Coronary artery (tissue), 2 donors: ENCODE measurements at regions not wholly inside any gene's neighbourhood (a gene's known extent, or its start where the extent isn't known, plus 50 kb on each side); places are given as distances from the start of the nearest gene placed in this dataset.

Source experiments
- DNase-seq: peaks from one replicate; pipeline ENCODE4 v3.0.0-alpha.2; 2017; ENCODE audit warnings: low spot score
- H3K27ac ChIP-seq, 2 donors: fragments of 200-600 bp; sonication (generic); one replicate each; pipeline ENCODE4 v1.5.1; 2016 to 2019
- H3K4me3 ChIP-seq: fragments of 200-600 bp; sonication (generic); 2 replicates; pipeline ENCODE4 v1.5.1; 2016; ENCODE audit warnings: mild to moderate bottlenecking, moderate library complexity
- CTCF ChIP-seq: fragments of 200-600 bp; sonication (generic); IDR thresholded peaks from one replicate; pipeline ENCODE4 v1.5.1; 2019; ENCODE audit warnings: antibody characterized with exemption

GRCh38 chr19:31185261-31185660 lies 164.0 kb downstream of the TSHZ3 start:
- Histone ChIP-seq H3K4me3 (no peak overlapping the region), H3K27ac (no peak overlapping the region)
- DNase-seq = no peak
- no peak for TF ChIP-seq CTCF

GRCh38 chr19:31181535-31181934 lies 167.7 kb downstream of the TSHZ3 start:
- H3K27ac ChIP-seq = no peak overlapping the region
- no peak overlapping the region for H3K4me3 ChIP-seq
- no peak for DNase-seq
- no peak for TF ChIP-seq CTCF

- no peak for TF ChIP-seq CTCF
- no peak for DNase-seq
- Histone ChIP-seq H3K4me3 (no peak overlapping the region), H3K27ac (no peak overlapping the region)
These were observed 168.3 kb downstream of the TSHZ3 start for GRCh38 chr19:31180907-31181306.

- no peak for TF ChIP-seq CTCF
- Histone ChIP-seq H3K27ac (no peak overlapping the region), H3K4me3 (no peak overlapping the region)
- DNase-seq = no peak
These were observed 169.8 kb downstream of the TSHZ3 start for GRCh38 chr19:31179471-31179852.

- Histone ChIP-seq H3K4me3 (no peak overlapping the region), H3K27ac (no peak overlapping the region)
- TF ChIP-seq CTCF = no peak
- no peak for DNase-seq
These were observed 170.3 kb downstream of the TSHZ3 start for GRCh38 chr19:31178833-31179470.

- Histone ChIP-seq H3K27ac (no peak overlapping the region), H3K4me3 (no peak overlapping the region)
- DNase-seq = no peak
- TF ChIP-seq CTCF = no peak
These were observed 172.0 kb downstream of the TSHZ3 start for GRCh38 chr19:31177246-31177645.

GRCh38 chr19:31175564-31176348 lies 173.5 kb downstream of the TSHZ3 start:
- no peak for TF ChIP-seq CTCF
- Histone ChIP-seq H3K4me3 (no peak overlapping the region), H3K27ac (peak overlapping the region in 1 of 2 donors; percentile 32)
- DNase-seq = no peak
